Activated CD4-positive, alpha-beta memory T cell treated with anti-CD3 and anti-CD28 coated beads, Interleukin-2, amount 10 ng/mL, durations not matched to agents 7 days and 5 days (primary cell): ENCODE measurements at regions not wholly inside any gene's neighbourhood (a gene's known extent, or its start where the extent isn't known, plus 50 kb on each side); places are given as distances from the start of the nearest gene placed in this dataset.

ENCODE experiments used
- CTCF ChIA-PET: fragments of 350-600 bp; sonication (Branson Sonifier 250); formaldehyde crosslinking; loops from one replicate; lab custom pipeline; 2021; ENCODE audit warnings: antibody characterized with exemption, inconsistent platforms; lab: Charles Lee
- POLR2A ChIA-PET: fragments of 350-600 bp; sonication (Branson Sonifier 250); formaldehyde crosslinking; loops from one replicate; lab custom pipeline; 2021; ENCODE audit warnings: antibody characterized with exemption; lab: Charles Lee
- DNase-seq: peaks from one replicate; pipeline ENCODE4 v3.0.0-alpha.2; 2020
- H3K27ac Mint-ChIP-seq: one replicate; pipeline ENCODE4 v1.8.0; 2021; ENCODE audit warnings: mild to moderate bottlenecking, mixed read lengths
- H3K27me3 Mint-ChIP-seq: one replicate; pipeline ENCODE4 v1.8.0; 2021; ENCODE audit warnings: mixed read lengths
- H3K36me3 Mint-ChIP-seq: one replicate; pipeline ENCODE4 v1.8.0; 2021; ENCODE audit warnings: low read depth, mixed read lengths
- H3K4me1 Mint-ChIP-seq: one replicate; pipeline ENCODE4 v1.8.0; 2021; ENCODE audit warnings: mixed read lengths
- H3K4me3 Mint-ChIP-seq: one replicate; pipeline ENCODE4 v1.8.0; 2021; ENCODE audit warnings: mild to moderate bottlenecking, mixed read lengths
- H3K9me3 Mint-ChIP-seq: one replicate; pipeline ENCODE4 v1.8.0; 2021; ENCODE audit warnings: mixed read lengths

DNA sequence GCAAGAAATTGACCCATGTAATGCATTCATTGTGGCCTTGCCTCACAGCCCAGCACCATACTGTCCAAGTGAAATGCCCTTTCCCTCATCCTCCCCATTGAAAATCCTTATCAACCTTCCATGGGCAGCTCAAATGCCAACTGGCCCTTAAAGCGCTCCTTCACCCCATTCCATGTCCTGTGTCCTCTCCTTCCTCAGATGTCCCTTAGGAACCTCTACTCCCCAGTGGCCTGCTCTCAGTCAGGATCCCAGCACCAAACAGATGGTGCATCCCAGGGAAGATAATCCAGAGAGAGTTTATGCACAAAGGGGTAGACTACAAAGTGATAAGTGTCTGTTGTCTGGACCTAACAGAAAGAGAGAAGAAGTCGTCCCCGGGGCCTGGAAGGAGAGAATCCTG is 407.4 kb upstream of the ZNF507 start:
- ChIA-PET CTCF (no interaction called here), POLR2A (no interaction called here)
- H3K9me3 Mint-ChIP-seq: peaks cover 5% of the 10 kb centered on the region
- H3K27ac Mint-ChIP-seq: no peak overlapping the region
- DNase-seq: no peak
- no peaks in the 10 kb centered on the region for H3K36me3 Mint-ChIP-seq
- no peaks in the 10 kb centered on the region for H3K4me1 Mint-ChIP-seq
- no peak overlapping the region for H3K4me3 Mint-ChIP-seq
- H3K27me3 Mint-ChIP-seq: no peaks in the 10 kb centered on the region

DNA sequence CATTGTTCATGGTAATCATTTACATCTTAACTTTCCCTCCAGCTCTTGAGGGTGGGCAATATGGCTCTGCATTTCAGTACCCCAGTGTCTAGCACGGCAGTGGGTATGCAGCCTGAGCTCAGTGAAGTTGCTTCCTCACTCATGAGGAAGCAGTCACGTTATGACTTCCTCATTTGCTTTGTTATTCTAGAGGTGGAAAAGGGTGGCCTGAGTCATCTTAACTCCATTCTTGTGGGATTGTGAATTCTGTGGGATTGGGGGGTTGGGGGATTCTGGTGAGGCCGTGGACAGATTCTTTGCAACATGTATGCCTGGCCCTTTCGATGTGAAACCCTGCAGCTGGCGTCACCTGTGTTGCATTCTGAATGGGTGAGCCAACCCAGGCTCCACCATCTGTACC is 406.7 kb upstream of the ZNF507 start:
- peaks cover 5% of the 10 kb centered on the region for H3K9me3 Mint-ChIP-seq
- DNase-seq: no peak
- POLR2A ChIA-PET: no interaction called here
- no peak overlapping the region for H3K27ac Mint-ChIP-seq
- no peaks in the 10 kb centered on the region for H3K36me3 Mint-ChIP-seq
- H3K4me1 Mint-ChIP-seq: no peaks in the 10 kb centered on the region
- no peak overlapping the region for H3K4me3 Mint-ChIP-seq
- no peaks in the 10 kb centered on the region for H3K27me3 Mint-ChIP-seq
- CTCF ChIA-PET: no interaction called here

DNA sequence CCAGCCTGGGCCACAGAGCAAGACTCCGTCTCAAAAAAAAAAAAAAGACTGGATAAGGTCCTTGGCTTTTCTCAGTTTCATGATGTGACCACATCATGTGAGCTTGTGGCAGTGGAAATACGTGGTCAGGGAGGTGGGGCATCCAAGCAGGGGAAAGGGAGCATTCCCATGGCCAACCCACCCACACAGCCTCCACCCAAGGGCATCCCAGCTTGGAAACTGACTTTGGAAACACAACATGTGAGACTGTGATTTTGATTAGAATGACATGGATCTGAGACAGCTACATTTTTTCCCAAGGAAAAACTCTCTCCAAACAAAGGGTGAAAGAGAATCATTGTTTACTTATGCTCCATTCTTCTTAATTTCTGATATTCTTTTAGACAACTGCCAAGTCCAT is 405.0 kb upstream of the ZNF507 start:
- Mint-ChIP-seq H3K4me3 (no peak overlapping the region), H3K27ac (no peak overlapping the region), H3K36me3 (no peaks in the 10 kb centered on the region), H3K27me3 (no peaks in the 10 kb centered on the region), H3K4me1 (no peaks in the 10 kb centered on the region), H3K9me3 (peaks cover 5% of the 10 kb centered on the region)
- POLR2A ChIA-PET: no interaction called here
- DNase-seq: no peak
- CTCF ChIA-PET: no interaction called here

DNA sequence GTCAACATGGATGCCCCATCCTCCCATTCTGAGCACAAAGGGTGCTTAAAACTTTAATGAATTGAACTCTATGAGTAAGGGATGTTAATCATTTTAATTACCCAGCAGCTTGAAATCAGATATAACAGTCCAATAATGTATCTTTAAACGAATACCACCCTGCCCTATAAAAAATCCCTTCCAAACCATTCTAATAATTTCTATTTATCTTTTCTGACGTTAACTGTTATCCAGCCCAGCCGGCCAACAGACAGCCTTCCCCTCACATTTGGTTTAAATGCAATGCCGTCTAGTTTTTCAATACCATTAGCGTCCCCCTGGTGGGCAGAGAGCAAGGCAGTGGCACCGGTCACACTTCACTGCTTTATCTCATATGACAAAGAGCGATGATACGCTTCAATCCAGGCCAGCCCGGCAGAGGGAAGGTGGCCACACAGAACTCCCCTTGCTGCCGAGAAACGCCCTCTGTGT is 402.2 kb upstream of the ZNF507 start:
- ChIA-PET POLR2A (no interaction called here), CTCF (no interaction called here)
- Mint-ChIP-seq H3K9me3 (no peaks in the 10 kb centered on the region), H3K4me3 (no peak overlapping the region), H3K27ac (no peak overlapping the region), H3K27me3 (no peaks in the 10 kb centered on the region), H3K36me3 (no peaks in the 10 kb centered on the region), H3K4me1 (no peaks in the 10 kb centered on the region)
- no peak for DNase-seq

DNA sequence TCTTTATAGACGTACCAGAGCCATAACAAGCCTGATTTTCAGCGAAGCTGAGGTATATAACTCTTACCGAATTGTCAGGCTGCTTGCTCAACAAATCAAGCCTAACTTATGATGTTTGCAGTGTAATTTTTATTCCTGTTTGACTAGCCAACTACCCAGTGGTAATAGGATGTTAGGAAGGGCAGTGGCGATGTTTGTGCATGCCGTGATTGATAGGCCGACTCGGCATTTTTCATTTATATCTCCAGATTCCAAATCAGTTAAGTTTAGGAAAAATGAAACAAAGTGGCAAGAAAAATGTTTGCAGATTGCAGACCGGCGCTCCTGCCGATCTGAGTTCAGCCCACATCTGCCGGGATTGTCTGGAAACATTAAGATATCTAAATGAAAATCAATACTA is 401.6 kb upstream of the ZNF507 start:
- no peaks in the 10 kb centered on the region for H3K9me3 Mint-ChIP-seq
- ChIA-PET CTCF (no interaction called here), POLR2A (no interaction called here)
- H3K36me3 Mint-ChIP-seq: no peaks in the 10 kb centered on the region
- DNase-seq: no peak
- H3K4me1 Mint-ChIP-seq: no peaks in the 10 kb centered on the region
- H3K4me3 Mint-ChIP-seq: no peak overlapping the region
- H3K27ac Mint-ChIP-seq: no peak overlapping the region
- H3K27me3 Mint-ChIP-seq: no peaks in the 10 kb centered on the region

DNA sequence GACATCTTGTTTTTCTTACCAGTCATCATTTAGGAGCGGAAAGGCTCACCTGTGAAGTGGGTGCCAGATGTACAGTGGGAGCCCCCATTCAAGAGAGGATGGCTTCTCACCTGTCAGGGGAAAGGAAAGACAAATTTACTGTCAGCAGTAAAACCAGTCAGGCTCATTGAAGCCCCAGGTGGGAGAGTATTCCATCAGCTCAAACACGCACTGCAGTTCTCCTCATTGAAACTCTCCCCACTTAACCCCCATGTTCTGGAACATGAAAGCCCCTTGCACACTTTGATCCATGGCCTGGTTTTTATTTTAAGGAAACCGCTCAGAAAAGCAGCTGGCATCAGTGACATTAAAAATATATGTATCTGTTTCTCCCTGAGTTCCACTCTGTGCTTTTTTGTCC is 401.1 kb upstream of the ZNF507 start:
- CTCF ChIA-PET: interaction anchor here (0.6 kb wide), 1 partner anchor 604 kb away, joined by 4 read pairs; no protein-coding TSS in a partner anchor
- H3K4me3 Mint-ChIP-seq: no peak overlapping the region
- no peak for DNase-seq
- H3K27me3 Mint-ChIP-seq: no peaks in the 10 kb centered on the region
- H3K4me1 Mint-ChIP-seq: no peaks in the 10 kb centered on the region
- H3K27ac Mint-ChIP-seq: no peak overlapping the region
- H3K9me3 Mint-ChIP-seq: no peaks in the 10 kb centered on the region
- H3K36me3 Mint-ChIP-seq: no peaks in the 10 kb centered on the region
- POLR2A ChIA-PET: no interaction called here

DNA sequence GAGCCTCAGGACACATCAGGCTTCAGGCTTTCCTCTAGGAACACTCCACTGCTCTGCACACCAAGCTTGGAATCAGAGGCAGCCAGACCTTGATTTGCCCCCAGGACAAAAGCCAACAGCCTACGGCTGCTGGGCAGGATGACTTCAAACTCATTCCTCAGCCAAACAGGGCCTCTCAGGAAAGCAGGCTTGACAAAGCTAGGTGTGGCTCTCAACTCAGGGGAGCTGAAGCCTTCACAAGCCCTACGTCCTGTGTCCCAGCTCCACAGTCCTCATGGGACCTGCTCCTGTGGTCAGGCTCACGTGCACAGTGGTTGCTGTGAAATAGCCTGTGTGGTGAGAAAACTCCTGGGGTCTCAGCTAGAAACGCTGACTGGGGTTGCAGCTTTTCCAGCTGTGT is 398.9 kb upstream of the ZNF507 start:
- POLR2A ChIA-PET: no interaction called here
- CTCF ChIA-PET: no interaction called here
- Mint-ChIP-seq H3K27ac (no peak overlapping the region), H3K36me3 (no peaks in the 10 kb centered on the region), H3K9me3 (no peaks in the 10 kb centered on the region), H3K4me1 (no peaks in the 10 kb centered on the region), H3K4me3 (no peak overlapping the region), H3K27me3 (no peaks in the 10 kb centered on the region)
- DNase-seq: no peak

DNA sequence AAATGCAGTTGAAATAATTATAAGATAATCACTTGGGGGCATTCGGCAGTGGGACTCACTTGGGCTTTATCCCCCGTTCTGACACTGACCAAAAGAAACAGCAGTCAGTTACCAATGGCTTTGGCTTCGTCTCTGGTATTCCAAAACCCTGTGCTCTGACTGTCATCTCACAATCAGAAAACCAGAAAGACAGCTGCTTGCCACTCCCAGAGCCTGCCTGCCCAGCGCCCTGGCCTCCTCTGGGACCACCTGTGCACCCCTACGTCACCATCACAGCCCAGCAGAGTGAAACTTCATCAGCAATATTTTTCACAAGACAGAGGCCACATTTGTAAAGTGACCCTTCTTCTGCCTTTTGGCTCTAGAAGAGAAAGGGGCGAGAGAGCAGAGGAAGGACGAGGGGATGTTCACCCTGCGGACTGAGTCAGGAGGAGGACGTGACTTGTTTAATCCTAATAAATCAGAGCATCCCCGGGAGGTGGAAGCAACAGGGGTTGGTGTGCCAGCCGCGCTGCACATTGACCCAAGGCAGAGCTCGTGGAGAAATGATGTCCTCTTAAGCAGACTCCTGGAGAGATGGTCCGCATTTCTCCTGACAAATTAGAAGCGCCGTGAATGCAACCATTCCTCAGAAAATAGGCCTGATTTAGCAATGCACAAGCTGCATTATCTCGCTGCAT is 397.8 kb upstream of the ZNF507 start:
- H3K27ac Mint-ChIP-seq: no peak overlapping the region
- no peaks in the 10 kb centered on the region for H3K36me3 Mint-ChIP-seq
- peaks cover 2% of the 10 kb centered on the region for H3K9me3 Mint-ChIP-seq
- POLR2A ChIA-PET: no interaction called here
- DNase-seq: no peak
- CTCF ChIA-PET: no interaction called here
- no peaks in the 10 kb centered on the region for H3K4me1 Mint-ChIP-seq
- no peak overlapping the region for H3K4me3 Mint-ChIP-seq
- no peaks in the 10 kb centered on the region for H3K27me3 Mint-ChIP-seq

DNA sequence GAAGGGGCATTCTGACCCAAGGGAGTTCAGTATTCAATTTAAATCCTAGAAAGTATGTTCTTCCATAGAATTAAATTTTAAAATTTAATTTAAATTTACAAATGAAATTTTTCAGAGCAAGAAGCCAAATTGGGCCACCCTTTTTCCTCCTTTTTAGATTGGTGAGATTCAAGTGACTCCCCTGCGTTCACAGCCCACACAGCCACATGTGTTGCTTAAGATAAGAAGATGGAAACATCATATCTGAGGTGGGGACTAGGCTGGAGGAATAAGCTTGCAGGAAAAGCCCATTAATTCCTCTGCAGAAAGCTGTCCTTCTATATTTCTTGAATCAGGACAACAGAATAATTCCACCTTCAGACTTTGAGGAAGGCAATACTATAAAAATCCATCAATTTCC is 392.7 kb upstream of the ZNF507 start:
- Mint-ChIP-seq H3K4me3 (no peak overlapping the region), H3K27ac (no peak overlapping the region), H3K9me3 (peaks cover 6% of the 10 kb centered on the region), H3K27me3 (no peaks in the 10 kb centered on the region), H3K36me3 (no peaks in the 10 kb centered on the region), H3K4me1 (no peaks in the 10 kb centered on the region)
- POLR2A ChIA-PET: no interaction called here
- no peak for DNase-seq
- CTCF ChIA-PET: no interaction called here

DNA sequence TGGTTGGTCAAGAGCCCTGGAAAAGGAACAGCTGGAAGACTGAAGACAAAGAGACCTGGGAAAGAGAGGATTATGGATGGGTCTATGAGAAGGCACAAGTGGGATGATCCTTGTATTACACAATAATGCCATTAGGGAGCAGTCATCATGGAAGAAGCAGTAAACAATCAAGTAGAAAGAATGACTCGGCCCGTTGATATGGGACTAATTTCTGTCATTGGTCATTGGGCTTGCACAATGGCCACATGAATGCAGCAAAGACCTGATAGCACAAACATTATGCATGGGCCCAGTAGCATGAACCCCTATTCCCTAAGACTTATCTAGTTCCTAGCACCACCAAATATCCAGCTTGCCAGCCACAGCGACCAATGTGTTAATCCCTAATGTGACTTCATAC is 390.3 kb upstream of the ZNF507 start:
- ChIA-PET POLR2A (no interaction called here), CTCF (no interaction called here)
- Mint-ChIP-seq H3K4me1 (no peaks in the 10 kb centered on the region), H3K9me3 (peaks cover 6% of the 10 kb centered on the region), H3K36me3 (no peaks in the 10 kb centered on the region), H3K27me3 (no peaks in the 10 kb centered on the region), H3K4me3 (no peak overlapping the region), H3K27ac (no peak overlapping the region)
- no peak for DNase-seq

DNA sequence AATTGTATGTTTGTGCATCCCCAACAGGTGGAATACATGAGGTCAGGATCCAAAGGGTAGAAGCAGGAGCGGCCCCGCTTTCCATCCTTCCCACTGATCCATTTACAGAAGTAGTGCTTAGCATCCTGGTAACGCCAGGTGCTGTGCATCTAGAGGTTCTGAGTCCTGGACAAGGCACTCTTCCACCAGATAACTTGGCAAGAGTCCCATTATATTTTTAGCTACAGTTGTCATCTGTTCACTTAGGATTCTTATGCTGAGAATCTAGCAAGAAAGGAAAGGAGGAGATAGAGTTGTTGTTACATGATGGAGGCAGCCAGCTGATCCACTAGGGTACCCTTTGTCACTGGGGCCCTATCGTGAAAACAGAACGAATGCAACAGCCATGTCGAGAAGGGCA is 389.5 kb upstream of the ZNF507 start:
- no peak for DNase-seq
- CTCF ChIA-PET: no interaction called here
- Mint-ChIP-seq H3K4me1 (no peaks in the 10 kb centered on the region), H3K27me3 (no peaks in the 10 kb centered on the region), H3K9me3 (peaks cover 6% of the 10 kb centered on the region), H3K27ac (no peak overlapping the region), H3K36me3 (no peaks in the 10 kb centered on the region), H3K4me3 (no peak overlapping the region)
- POLR2A ChIA-PET: no interaction called here

DNA sequence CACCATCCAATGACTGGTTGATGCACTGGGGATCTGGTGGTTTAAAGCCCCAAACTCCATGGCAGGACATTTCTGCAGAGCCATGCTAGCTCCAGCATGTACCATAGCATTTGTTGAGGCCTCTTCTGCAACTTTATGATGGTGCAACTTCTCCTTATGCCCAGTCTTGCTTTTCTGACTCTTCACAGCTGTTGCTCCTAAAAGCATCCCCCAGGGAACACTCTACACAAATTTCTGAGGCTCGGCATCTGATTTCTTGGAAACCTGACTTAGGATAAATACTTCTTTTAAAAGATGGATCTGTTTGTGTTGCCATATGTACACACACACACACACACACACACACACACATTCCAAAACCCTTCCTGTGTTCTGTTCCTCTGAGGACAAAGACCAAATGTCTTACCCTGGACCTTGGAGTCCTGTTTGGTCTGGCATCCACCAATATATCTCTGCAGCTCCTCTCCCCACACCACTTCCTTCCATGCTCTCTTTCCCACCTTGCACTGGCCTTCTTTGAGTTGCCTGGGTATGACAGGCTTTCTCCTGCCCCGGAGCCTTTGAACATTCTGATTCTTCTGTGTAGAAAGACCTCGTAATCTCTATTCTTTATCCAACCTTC is 388.5 kb upstream of the ZNF507 start:
- ChIA-PET POLR2A (no interaction called here), CTCF (no interaction called here)
- no peaks in the 10 kb centered on the region for H3K36me3 Mint-ChIP-seq
- no peak for DNase-seq
- no peak overlapping the region for H3K4me3 Mint-ChIP-seq
- peaks cover 6% of the 10 kb centered on the region for H3K9me3 Mint-ChIP-seq
- no peak overlapping the region for H3K27ac Mint-ChIP-seq
- H3K4me1 Mint-ChIP-seq: no peaks in the 10 kb centered on the region
- no peaks in the 10 kb centered on the region for H3K27me3 Mint-ChIP-seq

DNA sequence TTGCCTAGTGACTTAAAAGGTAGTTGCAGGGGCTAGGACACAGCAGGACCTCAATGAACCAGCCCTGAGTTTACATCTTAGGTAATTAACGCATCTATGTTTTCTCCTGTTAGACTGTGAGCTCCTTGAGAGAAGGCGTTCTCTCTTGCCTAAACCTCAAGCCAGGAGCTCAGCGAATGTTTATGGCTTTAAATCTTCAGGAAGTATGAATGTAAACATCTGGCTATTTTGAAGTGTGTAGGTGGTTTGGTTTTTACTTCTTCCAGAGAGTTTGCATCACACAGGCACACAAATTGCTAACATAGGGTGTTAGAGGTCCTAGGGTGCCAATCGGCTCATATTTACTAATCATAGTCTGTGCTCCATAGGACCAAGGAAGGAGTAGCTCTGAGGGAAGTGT is 387.7 kb upstream of the ZNF507 start:
- Mint-ChIP-seq H3K36me3 (no peaks in the 10 kb centered on the region), H3K4me1 (no peaks in the 10 kb centered on the region), H3K27ac (no peak overlapping the region), H3K9me3 (peaks cover 4% of the 10 kb centered on the region), H3K4me3 (no peak overlapping the region), H3K27me3 (no peaks in the 10 kb centered on the region)
- no peak for DNase-seq
- ChIA-PET POLR2A (no interaction called here), CTCF (no interaction called here)

DNA sequence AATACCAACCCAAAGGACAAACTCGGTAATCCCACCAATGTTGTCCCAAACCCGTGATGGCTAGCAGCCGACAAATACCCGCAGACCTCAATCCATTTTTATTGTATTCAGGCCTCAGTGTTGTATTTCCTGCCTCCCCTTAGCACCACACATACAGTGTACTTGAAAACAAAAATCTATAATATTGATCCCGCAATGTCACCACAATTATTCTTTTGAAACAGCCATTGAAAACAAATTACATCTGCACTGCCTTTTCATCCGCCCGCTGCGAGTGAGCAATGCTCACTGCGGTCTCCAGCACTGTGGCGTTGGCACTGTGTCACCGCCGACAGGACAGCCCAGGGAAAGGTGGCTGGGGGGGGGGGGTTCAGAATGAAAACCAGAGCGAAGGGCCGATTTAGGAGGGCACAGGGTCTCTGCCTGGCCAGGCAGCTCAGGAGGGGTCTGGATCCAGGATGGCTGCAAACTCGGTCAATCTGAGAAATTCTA is 385.8 kb upstream of the ZNF507 start:
- Mint-ChIP-seq H3K4me3 (no peak overlapping the region), H3K27me3 (no peaks in the 10 kb centered on the region), H3K27ac (no peak overlapping the region), H3K9me3 (peaks cover 2% of the 10 kb centered on the region), H3K4me1 (no peaks in the 10 kb centered on the region), H3K36me3 (no peaks in the 10 kb centered on the region)
- DNase-seq: no peak
- POLR2A ChIA-PET: no interaction called here
- CTCF ChIA-PET: no interaction called here
